ENCODE measurements at regions not wholly inside any gene's neighbourhood (a gene's known extent, or its start where the extent isn't known, plus 50 kb on each side); places are given as distances from the start of the nearest gene placed in this dataset.

- H3K4me1 ChIP-seq: peaks cover 14% of the 10 kb centered on the region; the same call in 1 of the 2 replicates
- BruUV-seq (replicated peaks): no TSS peak
- no peaks in the 10 kb centered on the region for H3K27me3 ChIP-seq (replicated peaks; ENCODE audit: control insufficient read depth, insufficient read depth, low read length)
- DNase-seq: no peak
- no peaks in the 10 kb centered on the region for H3K9me3 ChIP-seq
- H3K36me3 ChIP-seq (ENCODE audit: control insufficient read depth, insufficient read depth, low read length): no peaks in the 10 kb centered on the region
- POLR2A ChIA-PET: no interaction called here
- peaks cover 5% of the 10 kb centered on the region for H3K36me3 Mint-ChIP-seq (ENCODE audit: insufficient read depth, unreplicated experiment)
- CTCF ChIA-PET: no interaction called here
- no peak for TF ChIP-seq CTCF (IDR thresholded peaks at IDR 0.05; ENCODE audit: insufficient read depth in 1 of 2, low read depth in 1 of 2, low read length in 1 of 2, severe bottlenecking in 1 of 2, unreplicated experiment in 1 of 2)
- no peak overlapping the region for H3K4me3 ChIP-seq (ENCODE audit: low read depth, low read length)
- H3K4me3 Mint-ChIP-seq (ENCODE audit: unreplicated experiment): no peak overlapping the region
- H3K4me1 Mint-ChIP-seq (ENCODE audit: low read depth, unreplicated experiment): peaks cover 19% of the 10 kb centered on the region
- H3K27me3 Mint-ChIP-seq (ENCODE audit: insufficient read depth, unreplicated experiment): no peaks in the 10 kb centered on the region
- H3K27ac Mint-ChIP-seq (ENCODE audit: unreplicated experiment): peak overlapping the region; percentile 84
- peaks cover 16% of the 10 kb centered on the region for H3K9me3 Mint-ChIP-seq (ENCODE audit: unreplicated experiment)
- intact Hi-C loops (cut with micrococcal nuclease; ENCODE audit: unreplicated experiment): no loop called here
Observed at GRCh38 chrX:4314586-4314985, 601.1 kb upstream of the PRKX start.

- Mint-ChIP-seq H3K4me3 (ENCODE audit: unreplicated experiment) (no peak overlapping the region), H3K27ac (ENCODE audit: unreplicated experiment) (no peak overlapping the region), H3K36me3 (ENCODE audit: insufficient read depth, unreplicated experiment) (no peaks in the 10 kb centered on the region), H3K27me3 (ENCODE audit: insufficient read depth, unreplicated experiment) (no peaks in the 10 kb centered on the region), H3K9me3 (ENCODE audit: unreplicated experiment) (peaks cover 16% of the 10 kb centered on the region), H3K4me1 (ENCODE audit: low read depth, unreplicated experiment) (no peaks in the 10 kb centered on the region)
- H3K4me3 ChIP-seq (ENCODE audit: low read depth, low read length): no peak overlapping the region
- ChIA-PET POLR2A (no interaction called here), CTCF (interaction anchor here (0.6 kb wide), 1 partner anchor 314 kb away, joined by 3 read pairs; no protein-coding TSS in a partner anchor)
- H3K9me3 ChIP-seq: no peaks in the 10 kb centered on the region
- no peaks in the 10 kb centered on the region for H3K4me1 ChIP-seq
- H3K36me3 ChIP-seq (ENCODE audit: control insufficient read depth, insufficient read depth, low read length): no peaks in the 10 kb centered on the region
- no peak for DNase-seq
- no peak for TF ChIP-seq CTCF (IDR thresholded peaks at IDR 0.05; ENCODE audit: insufficient read depth in 1 of 2, low read depth in 1 of 2, low read length in 1 of 2, severe bottlenecking in 1 of 2, unreplicated experiment in 1 of 2)
- intact Hi-C loops (cut with micrococcal nuclease; ENCODE audit: unreplicated experiment): no loop called here
- no TSS peak for BruUV-seq (replicated peaks)
- H3K27me3 ChIP-seq (replicated peaks; ENCODE audit: control insufficient read depth, insufficient read depth, low read length): no peaks in the 10 kb centered on the region
Observed at GRCh38 chrX:4277122-4277521, 563.7 kb upstream of the PRKX start.

GRCh38 chrX:4268676-4269075, 555.2 kb upstream of the PRKX start:
- BruUV-seq (replicated peaks): no TSS peak
- TF ChIP-seq CTCF (IDR thresholded peaks at IDR 0.05; ENCODE audit: insufficient read depth in 1 of 2, low read depth in 1 of 2, low read length in 1 of 2, severe bottlenecking in 1 of 2, unreplicated experiment in 1 of 2): no peak
- ChIA-PET POLR2A (no interaction called here), CTCF (no interaction called here)
- DNase-seq: peak in 1 of 2 experiments; percentile 5
- Mint-ChIP-seq H3K27me3 (ENCODE audit: insufficient read depth, unreplicated experiment) (no peaks in the 10 kb centered on the region), H3K4me3 (ENCODE audit: unreplicated experiment) (no peak overlapping the region), H3K9me3 (ENCODE audit: unreplicated experiment) (no peaks in the 10 kb centered on the region), H3K4me1 (ENCODE audit: low read depth, unreplicated experiment) (no peaks in the 10 kb centered on the region), H3K36me3 (ENCODE audit: insufficient read depth, unreplicated experiment) (no peaks in the 10 kb centered on the region), H3K27ac (ENCODE audit: unreplicated experiment) (no peak overlapping the region)
- no peaks in the 10 kb centered on the region for H3K27me3 ChIP-seq (replicated peaks; ENCODE audit: control insufficient read depth, insufficient read depth, low read length)
- H3K9me3 ChIP-seq: no peaks in the 10 kb centered on the region
- intact Hi-C loops (cut with micrococcal nuclease; ENCODE audit: unreplicated experiment): loop anchor here (5.0 to 10.0 kb wide), 2 partner anchors 276 to 844 kb away; no protein-coding TSS in a partner anchor
- H3K4me1 ChIP-seq: no peaks in the 10 kb centered on the region
- H3K4me3 ChIP-seq (ENCODE audit: low read depth, low read length): no peak overlapping the region
- no peaks in the 10 kb centered on the region for H3K36me3 ChIP-seq (ENCODE audit: control insufficient read depth, insufficient read depth, low read length)
